ENCODE measurements at regions not wholly inside any gene's neighbourhood (a gene's known extent, or its start where the extent isn't known, plus 50 kb on each side); places are given as distances from the start of the nearest gene placed in this dataset.

DNA sequence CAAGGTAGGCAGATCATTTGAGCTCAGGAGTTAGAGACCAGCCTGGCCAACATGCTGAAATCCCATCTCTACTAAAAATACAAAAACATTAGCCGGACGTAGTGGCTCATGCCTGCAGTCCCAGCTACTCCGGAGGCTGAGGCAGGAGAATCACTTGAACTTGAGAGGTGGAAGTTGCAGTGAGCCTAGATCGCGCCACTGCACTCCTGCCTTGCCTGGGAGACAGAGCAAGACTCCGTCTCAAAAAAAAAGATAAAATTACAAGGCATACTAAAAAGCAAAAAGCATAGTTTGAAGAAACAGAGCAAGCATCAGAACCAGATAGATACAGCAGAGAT is 61.2 kb upstream of the CDC42BPA start:
- no peak for TF ChIP-seq REST (IDR thresholded peaks at IDR 0.05; ENCODE audit: borderline replicate concordance)
- no peak for TF ChIP-seq REST (CRISPR knock-in tag; IDR thresholded peaks at IDR 0.05; ENCODE audit: low read depth)
- TF ChIP-seq GTF2F1 (IDR thresholded peaks at IDR 0.05; ENCODE audit: low read depth, low read length), result no peak
- TF ChIP-seq LARP7 (IDR thresholded peaks at IDR 0.05), result no peak
- no peak for TF ChIP-seq EZH2 (IDR thresholded peaks at IDR 0.05; ENCODE audit: borderline replicate concordance, low read depth, low read length)
